Stimulated activated CD8-positive, alpha-beta memory T cell treated with anti-CD3 and anti-CD28 coated beads, Interleukin-12 subunit alpha, Interleukin-12 subunit beta, amount 100 ng/mL, for 4 hours (primary cell): ENCODE measurements at regions not wholly inside any gene's neighbourhood (a gene's known extent, or its start where the extent isn't known, plus 50 kb on each side); places are given as distances from the start of the nearest gene placed in this dataset.
"Not testable (repeated sequence)": the region's sequence is repeated elsewhere in the genome, so short reads cannot be mapped to it uniquely, and the experiment has no call there.

Experiments
- DNase-seq: peaks from one replicate; pipeline ENCODE4 v3.0.0-alpha.2; 2020; ENCODE audit warnings: low read depth

- DNase-seq: no peak
Observed at GRCh38 chrX:9388450-9388849, 76.4 kb upstream of the TBL1X start.

- DNase-seq: no peak
Observed at GRCh38 chrX:9390121-9390520, 74.7 kb upstream of the TBL1X start.

GRCh38 chrX:9390693-9391368 lies 74.0 kb upstream of the TBL1X start:
- no peak for DNase-seq

- DNase-seq: no peak
Observed at GRCh38 chrX:9392445-9392844, 72.4 kb upstream of the TBL1X start.

GRCh38 chrX:9393571-9393970 lies 71.3 kb upstream of the TBL1X start:
- no peak for DNase-seq

- no peak for DNase-seq
Observed at GRCh38 chrX:9394212-9394611, 70.6 kb upstream of the TBL1X start.

GRCh38 chrX:9396930-9397329 lies 67.9 kb upstream of the TBL1X start:
- DNase-seq: no peak

- DNase-seq: no peak
Observed at GRCh38 chrX:9401051-9401450, 63.8 kb upstream of the TBL1X start.

GRCh38 chrX:9403374-9403773 lies 61.5 kb upstream of the TBL1X start:
- no peak for DNase-seq

- not testable (repeated sequence) for DNase-seq
Observed at GRCh38 chrX:9405635-9406034, 59.2 kb upstream of the TBL1X start.

GRCh38 chrX:9410889-9411288 lies 54.0 kb upstream of the TBL1X start:
- DNase-seq: not testable (repeated sequence)

GRCh38 chrX:9411682-9412081 lies 53.2 kb upstream of the TBL1X start:
- not testable (repeated sequence) for DNase-seq

GRCh38 chrX:9414416-9414815 lies 50.4 kb upstream of the TBL1X start:
- no peak for DNase-seq
